Astrocyte (in vitro differentiated cells and primary cell): ENCODE measurements at regions not wholly inside any gene's neighbourhood (a gene's known extent, or its start where the extent isn't known, plus 50 kb on each side); places are given as distances from the start of the nearest gene placed in this dataset.

Source experiments
- DNase-seq: peaks from one replicate; pipeline ENCODE4 v3.0.0-alpha.2; 2010; ENCODE audit warnings: low read depth
- FAIRE-seq: peaks from 2 replicates; lab custom pipeline; 2011; peaks lifted over from hg19 to GRCh38; lab: Jason Lieb, UNC
- H2AFZ ChIP-seq: 2 replicates; pipeline ENCODE4 v1.6.0; 2012; ENCODE audit warnings: low read depth, low read length, inconsistent platforms
- H3K27ac ChIP-seq: 2 replicates; pipeline ENCODE4 v1.5.1; 2011; ENCODE audit warnings: low read depth, low read length, inconsistent platforms
- H3K27me3 ChIP-seq: 2 replicates; pipeline ENCODE4 v1.6.0; 2011; ENCODE audit warnings: low read length, inconsistent platforms; ENCODE audit not compliant: insufficient read depth
- H3K36me3 ChIP-seq: 2 replicates; pipeline ENCODE4 v1.5.1; 2011; ENCODE audit warnings: low read length, inconsistent platforms; ENCODE audit not compliant: insufficient read depth
- H3K4me1 ChIP-seq: 2 replicates; pipeline ENCODE4 v1.5.1; 2011; ENCODE audit warnings: low read length, inconsistent platforms; ENCODE audit not compliant: insufficient read depth
- H3K4me2 ChIP-seq: 2 replicates; pipeline ENCODE4 v1.6.0; 2012; ENCODE audit warnings: low read length, inconsistent platforms
- H3K4me3 ChIP-seq: 2 replicates; pipeline ENCODE4 v1.5.1; 2011; ENCODE audit warnings: low read depth, mild to moderate bottlenecking, low read length, inconsistent platforms; ENCODE audit not compliant: insufficient read depth
- H3K79me2 ChIP-seq: 2 replicates; pipeline ENCODE4 v1.6.0; 2012; ENCODE audit warnings: mild to moderate bottlenecking, low read length, inconsistent platforms; ENCODE audit not compliant: insufficient read depth
- H3K9ac ChIP-seq: 2 replicates; pipeline ENCODE4 v1.6.0; 2012; ENCODE audit warnings: mild to moderate bottlenecking, low read length, inconsistent platforms
- H3K9me3 ChIP-seq: 2 replicates; pipeline ENCODE4 v1.5.1; 2012; ENCODE audit warnings: low read depth, mild to moderate bottlenecking, low read length, inconsistent platforms; ENCODE audit not compliant: insufficient read depth
- H4K20me1 ChIP-seq: 2 replicates; pipeline ENCODE4 v1.6.0; 2012; ENCODE audit warnings: low read length, inconsistent platforms; ENCODE audit not compliant: insufficient read depth
- H3K27ac Mint-ChIP-seq: one replicate; pipeline ENCODE4 v1.8.0; 2021; ENCODE audit warnings: mild to moderate bottlenecking, mixed read lengths; ENCODE audit not compliant: unreplicated experiment
- H3K27me3 Mint-ChIP-seq: one replicate; pipeline ENCODE4 v1.8.0; 2021; ENCODE audit warnings: low read depth, mixed read lengths; ENCODE audit not compliant: unreplicated experiment
- H3K36me3 Mint-ChIP-seq: one replicate; pipeline ENCODE4 v1.8.0; 2021; ENCODE audit warnings: low read depth, mixed read lengths; ENCODE audit not compliant: unreplicated experiment
- H3K4me1 Mint-ChIP-seq: one replicate; pipeline ENCODE4 v1.8.0; 2021; ENCODE audit warnings: low read depth, mixed read lengths; ENCODE audit not compliant: unreplicated experiment
- H3K4me3 Mint-ChIP-seq: one replicate; pipeline ENCODE4 v1.8.0; 2021; ENCODE audit warnings: mild to moderate bottlenecking, moderate library complexity, mixed read lengths; ENCODE audit not compliant: unreplicated experiment
- H3K9me3 Mint-ChIP-seq: one replicate; pipeline ENCODE4 v1.8.0; 2021; ENCODE audit warnings: mild to moderate bottlenecking, mixed read lengths; ENCODE audit not compliant: unreplicated experiment
- CTCF ChIP-seq: IDR thresholded peaks from 2 replicates; pipeline ENCODE4 v1.5.1; 2011; ENCODE audit warnings: low read depth, mild to moderate bottlenecking, inconsistent platforms, low read length, moderate library complexity; ENCODE audit not compliant: insufficient read depth
- EZH2 ChIP-seq: IDR thresholded peaks from 2 replicates; pipeline ENCODE4 v1.6.1; 2012; ENCODE audit warnings: mild to moderate bottlenecking, low read length, inconsistent platforms; ENCODE audit not compliant: insufficient read depth

DNA sequence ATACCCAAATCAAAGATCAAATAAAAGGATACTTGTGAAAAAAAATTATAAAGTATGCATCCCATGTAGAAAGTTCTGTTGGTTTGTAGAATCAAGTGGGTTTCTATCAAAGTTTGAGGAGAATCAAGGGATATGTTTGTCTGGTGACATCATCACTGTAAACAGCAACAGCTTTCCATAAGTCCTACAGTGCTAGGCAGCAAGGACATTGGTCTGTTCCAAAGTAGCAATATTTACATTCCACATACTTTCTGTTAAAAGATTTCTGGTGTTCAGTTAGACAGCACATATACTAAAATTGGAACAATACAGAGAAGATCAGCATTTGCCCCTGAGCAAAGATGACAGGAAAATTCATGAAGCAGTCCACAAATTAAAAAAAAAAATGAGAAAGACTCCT, 683.9 kb downstream of the XPNPEP1 start:
- no peaks in the 10 kb centered on the region for H3K9me3 ChIP-seq
- no peaks in the 10 kb centered on the region for H3K4me1 ChIP-seq
- H3K4me3 ChIP-seq: no peak overlapping the region
- H4K20me1 ChIP-seq: no peaks in the 10 kb centered on the region
- H3K9ac ChIP-seq: no peak overlapping the region
- no peak overlapping the region for H3K27ac ChIP-seq
- no peaks in the 10 kb centered on the region for H3K36me3 ChIP-seq
- H3K4me1 Mint-ChIP-seq: no peaks in the 10 kb centered on the region
- H3K36me3 Mint-ChIP-seq: no peaks in the 10 kb centered on the region
- H3K79me2 ChIP-seq: no peaks in the 10 kb centered on the region
- H3K9me3 Mint-ChIP-seq: no peaks in the 10 kb centered on the region
- no peaks in the 10 kb centered on the region for H3K27me3 ChIP-seq
- no peak overlapping the region for H3K4me2 ChIP-seq
- FAIRE-seq (no peak), DNase-seq (no peak)
- H3K27me3 Mint-ChIP-seq: no peaks in the 10 kb centered on the region
- TF ChIP-seq EZH2 (no peak), CTCF (no peak)
- no peak overlapping the region for H3K27ac Mint-ChIP-seq
- H2AFZ ChIP-seq: no peak overlapping the region
- no peak overlapping the region for H3K4me3 Mint-ChIP-seq

DNA sequence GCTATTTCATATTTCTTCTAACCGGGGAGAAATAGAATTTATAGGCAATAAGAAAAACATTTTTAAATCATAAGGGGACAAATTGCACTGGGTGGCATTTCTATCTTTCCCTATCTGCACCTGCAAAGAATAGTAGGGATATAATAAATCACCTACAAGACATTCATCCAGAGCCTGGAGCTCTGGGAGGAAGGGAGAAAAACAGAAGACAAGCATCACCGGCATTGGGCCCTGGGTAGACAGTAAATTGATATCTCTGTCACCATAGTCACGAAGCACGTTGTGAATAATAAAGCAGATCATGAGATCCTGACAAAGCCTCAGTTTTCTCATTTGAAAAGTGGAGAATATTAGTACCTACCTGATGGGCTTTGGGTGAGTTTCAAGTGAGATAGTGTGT, 685.6 kb downstream of the XPNPEP1 start:
- no peaks in the 10 kb centered on the region for H3K36me3 Mint-ChIP-seq

More for the DNA sequence above, 685.6 kb downstream of the XPNPEP1 start:
- no peak overlapping the region for H3K27ac Mint-ChIP-seq
- Histone ChIP-seq H3K4me2 (no peak overlapping the region), H2AFZ (no peak overlapping the region), H4K20me1 (no peaks in the 10 kb centered on the region), H3K4me3 (no peak overlapping the region), H3K9ac (no peak overlapping the region), H3K36me3 (no peaks in the 10 kb centered on the region), H3K4me1 (no peaks in the 10 kb centered on the region), H3K9me3 (no peaks in the 10 kb centered on the region), H3K79me2 (no peaks in the 10 kb centered on the region), H3K27ac (no peak overlapping the region), H3K27me3 (no peaks in the 10 kb centered on the region)
- FAIRE-seq (no peak), DNase-seq (no peak)
- no peaks in the 10 kb centered on the region for H3K4me1 Mint-ChIP-seq
- TF ChIP-seq CTCF: no peak
- no peak for TF ChIP-seq EZH2
- H3K4me3 Mint-ChIP-seq: no peak overlapping the region
- H3K9me3 Mint-ChIP-seq: no peaks in the 10 kb centered on the region
- no peaks in the 10 kb centered on the region for H3K27me3 Mint-ChIP-seq
